HCT116 (cell line): ENCODE measurements at regions not wholly inside any gene's neighbourhood (a gene's known extent, or its start where the extent isn't known, plus 50 kb on each side); places are given as distances from the start of the nearest gene placed in this dataset.

Source experiments
- ATAC-seq: fragments of 200-7000 bp; cut with Tn5 transposase; 2 replicates; pipeline ENCODE4 v1.9.1; 2020; ENCODE audit warnings: mild to moderate bottlenecking, moderate library complexity
- BruUV-seq: library from RNA; stranded (reverse); fragments of 400-500 nt; replicated peaks from 2 replicates; lab custom pipeline; 2021; lab: Mats Ljungman, UMichigan
- CTCF ChIA-PET: fragments of 300-600 bp; sonication (Branson Sonifier 250); formaldehyde crosslinking; loops from one replicate; lab custom pipeline; 2021; ENCODE audit warnings: antibody characterized with exemption; lab: Charles Lee
- POLR2A ChIA-PET: fragments of 300-600, 350-600 bp; sonication (Branson Sonifier 250); formaldehyde crosslinking; loops from one replicate; lab custom pipeline; 2021; ENCODE audit warnings: antibody characterized with exemption; lab: Charles Lee
- RAD21 ChIA-PET, 2 experiments: fragments of 300-600 bp; sonication (Branson Sonifier 250); formaldehyde crosslinking; loops; one replicate each; lab custom pipeline; 2023; ENCODE audit warnings: low total read pairs in 2 of 2; ENCODE audit not compliant: uncharacterized antibody in 2 of 2, unreplicated experiment in 2 of 2, low non-redundant PET in 1 of 2; lab: Charles Lee
- DNase-seq: peaks from one replicate; pipeline ENCODE4 v3.0.0-alpha.2; 2010; ENCODE audit warnings: low read depth, low spot score
- H2AFZ ChIP-seq: fragments of 200-600 bp; shearing (Covaris generic), sonication (generic); 2 replicates; pipeline ENCODE4 v1.6.1; 2017; ENCODE audit warnings: low read depth, mixed run types, mixed read lengths, antibody characterized with exemption, low read length; ENCODE audit not compliant: poor library complexity, severe bottlenecking
- H3K27ac ChIP-seq: 2 replicates; pipeline ENCODE4 v1.5.1; 2012; ENCODE audit warnings: low read depth, low read length
- H3K27me3 ChIP-seq: fragments of 200-600 bp; sonication (generic); 2 replicates; pipeline ENCODE4 v1.6.1; 2016; ENCODE audit warnings: mixed run types, low read length, mixed read lengths; ENCODE audit not compliant: insufficient read depth
- H3K36me3 ChIP-seq, 2 experiments: fragments of 200-500 bp in 1 of 2; fragments of 200-600 bp in 1 of 2; sonication (Bioruptor generic) in 1 of 2; sonication (generic) in 1 of 2; 2 replicates each; pipeline versions ENCODE4 v1.5.1 to v1.6.1; 2014 to 2016; ENCODE audit warnings: low read length in 2 of 2, inconsistent platforms in 1 of 2, mixed read lengths in 1 of 2, mixed run types in 1 of 2; ENCODE audit not compliant: insufficient read depth in 2 of 2, control insufficient read depth in 1 of 2
- H3K4me1 ChIP-seq, 2 experiments: fragments of 200-600 bp in 1 of 2; sonication (generic) in 1 of 2; 2 replicates each; pipeline versions ENCODE4 v1.5.1 to v1.6.1; 2012 to 2017; ENCODE audit warnings: low read length in 2 of 2, inconsistent platforms in 1 of 2, mild to moderate bottlenecking in 1 of 2, mixed read lengths in 1 of 2, mixed run types in 1 of 2, moderate library complexity in 1 of 2; ENCODE audit not compliant: insufficient read depth in 2 of 2, control insufficient read depth in 1 of 2
- H3K4me2 ChIP-seq: fragments of 200-600 bp; sonication (generic); 2 replicates; pipeline ENCODE4 v1.6.1; 2017; ENCODE audit warnings: mixed run types, low read length, mixed read lengths
- H3K4me3 ChIP-seq, 2 experiments: fragments of 200-600 bp in 1 of 2; sonication (generic) in 1 of 2; replicated peaks in 1 of 2; 2 replicates each; pipeline ENCODE4 v1.5.1; 2011 to 2016; ENCODE audit warnings: low read length in 2 of 2, control low read depth in 1 of 2, low read depth in 1 of 2, mild to moderate bottlenecking in 1 of 2, mixed read lengths in 1 of 2, mixed run types in 1 of 2
- H3K79me2 ChIP-seq: fragments of 200-600 bp; sonication (generic); 2 replicates; pipeline ENCODE4 v1.6.1; 2017; ENCODE audit warnings: mild to moderate bottlenecking, mixed run types, low read length, moderate library complexity, mixed read lengths; ENCODE audit not compliant: insufficient read depth
- H3K9ac ChIP-seq: fragments of 200-600 bp; sonication (generic); 2 replicates; pipeline ENCODE4 v1.6.1; 2016; ENCODE audit warnings: low read length, mixed read lengths
- H3K9me2 ChIP-seq: fragments of 200-600 bp; sonication (generic), shearing (Covaris generic); 2 replicates; pipeline ENCODE4 v1.6.1; 2017; ENCODE audit warnings: mixed run types, mild to moderate bottlenecking, moderate library complexity; ENCODE audit not compliant: insufficient read depth
- H3K9me3 ChIP-seq, 2 experiments: fragments of 200-500 bp in 1 of 2; fragments of 200-600 bp in 1 of 2; sonication (Bioruptor generic) in 1 of 2; sonication (generic) in 1 of 2; 2 replicates each; pipeline ENCODE4 v1.6.1; 2014 to 2017; ENCODE audit warnings: low read length in 2 of 2, mixed read lengths in 2 of 2, inconsistent platforms in 1 of 2, low read depth in 1 of 2, mild to moderate bottlenecking in 1 of 2, mixed run types in 1 of 2, moderate library complexity in 1 of 2; ENCODE audit not compliant: control insufficient read depth in 1 of 2, insufficient read depth in 1 of 2
- H4K20me1 ChIP-seq: fragments of 200-600 bp; sonication (generic), shearing (Covaris generic); 2 replicates; pipeline ENCODE4 v1.6.1; 2017; ENCODE audit warnings: mixed run types, mild to moderate bottlenecking, moderate library complexity; ENCODE audit not compliant: insufficient read depth
- CBX3 ChIP-seq: IDR thresholded peaks from 2 replicates; pipeline ENCODE4 v1.6.1; 2012; ENCODE audit warnings: low read depth
- CEBPB ChIP-seq: IDR thresholded peaks from 2 replicates; pipeline ENCODE4 v1.6.1; 2012; ENCODE audit warnings: low read depth
- CTCF ChIP-seq, 3 experiments: fragments of 200-600 bp in 1 of 3; sonication (generic) in 1 of 3; IDR thresholded peaks in 2 of 3; conservative IDR thresholded peaks in 1 of 3; 2 replicates each; pipeline ENCODE4 v1.5.1; 2012 to 2017; ENCODE audit warnings: low read depth in 2 of 3, low read length in 2 of 3, antibody characterized with exemption in 1 of 3, borderline replicate concordance in 1 of 3, control low read depth in 1 of 3, mild to moderate bottlenecking in 1 of 3, mixed read lengths in 1 of 3, mixed run types in 1 of 3, moderate library complexity in 1 of 3; ENCODE audit not compliant: insufficient read depth in 1 of 3
- EGR1 ChIP-seq: IDR thresholded peaks from 2 replicates; pipeline ENCODE4 v1.6.1; 2012; ENCODE audit warnings: low read depth
- ELF1 ChIP-seq: IDR thresholded peaks from 2 replicates; pipeline ENCODE4 v1.6.1; 2012; ENCODE audit warnings: low read depth, borderline replicate concordance
- EZH2 ChIP-seq: fragments of 200-600 bp; sonication (generic); IDR thresholded peaks from 2 replicates; pipeline ENCODE4 v1.6.1; 2017; ENCODE audit warnings: antibody characterized with exemption, mixed run types
- EZH2phosphoT487 ChIP-seq: fragments of 200-600 bp; IDR thresholded peaks from 2 replicates; pipeline ENCODE4 v1.6.1; 2018; ENCODE audit warnings: antibody characterized with exemption, borderline replicate concordance
- FOSL1 ChIP-seq: IDR thresholded peaks from 2 replicates; pipeline ENCODE4 v1.6.1; 2012; ENCODE audit warnings: low read depth
- JUND ChIP-seq: IDR thresholded peaks from 2 replicates; pipeline ENCODE4 v1.6.1; 2012
- POLR2AphosphoS5 ChIP-seq: IDR thresholded peaks from 2 replicates; pipeline ENCODE4 v1.6.1; 2011; ENCODE audit warnings: mild to moderate bottlenecking, low read depth, low read length, moderate library complexity
- RAD21 ChIP-seq: IDR thresholded peaks from 2 replicates; pipeline ENCODE4 v1.6.1; 2012; ENCODE audit warnings: low read depth, mild to moderate bottlenecking
- REST ChIP-seq: IDR thresholded peaks from 2 replicates; pipeline ENCODE4 v1.6.1; 2012; ENCODE audit warnings: low read depth
- SIN3A ChIP-seq: IDR thresholded peaks from 2 replicates; pipeline ENCODE4 v1.6.1; 2012; ENCODE audit warnings: low read depth
- SP1 ChIP-seq: IDR thresholded peaks from 2 replicates; pipeline ENCODE4 v1.6.1; 2012; ENCODE audit warnings: low read depth
- SRF ChIP-seq: IDR thresholded peaks from 2 replicates; pipeline ENCODE4 v1.6.1; 2012; ENCODE audit warnings: low read depth
- TCF7L2 ChIP-seq: IDR thresholded peaks from 2 replicates; pipeline ENCODE4 v1.7.0; 2011; ENCODE audit warnings: borderline replicate concordance, inconsistent platforms; ENCODE audit not compliant: insufficient read depth, insufficient read length; ENCODE audit errors: extremely low read depth
- YY1 ChIP-seq: IDR thresholded peaks from 2 replicates; pipeline ENCODE4 v1.6.1; 2011; ENCODE audit warnings: low read length, low read depth, moderate library complexity, mild to moderate bottlenecking; ENCODE audit not compliant: insufficient replicate concordance; ENCODE audit errors: extremely low read depth
- ZBTB33 ChIP-seq: IDR thresholded peaks from 2 replicates; pipeline ENCODE4 v1.6.1; 2011; ENCODE audit warnings: mild to moderate bottlenecking, low read length, moderate library complexity; ENCODE audit not compliant: insufficient replicate concordance; ENCODE audit errors: extremely low read depth
- ZNF274 ChIP-seq: fragments of 200-500 bp; sonication (Bioruptor generic); IDR thresholded peaks from 2 replicates; pipeline ENCODE4 v1.6.1; 2014; ENCODE audit warnings: mild to moderate bottlenecking, low read depth, low read length, inconsistent platforms
- intact Hi-C: fragments of 100-400 bp; cut with micrococcal nuclease; formaldehyde crosslinking; loops from 2 replicates; pipeline ENCODE4 v1.10.0; 2022

- CTCF ChIA-PET, result no interaction called here
- Histone ChIP-seq H3K4me1 (no peaks in the 10 kb centered on the region), H3K27ac (no peak overlapping the region), H3K9me3 (peaks cover 0 to 27% of the 10 kb centered on the region in 2 experiments; a peak in 2 of 4 replicates), H3K9ac (no peak overlapping the region), H3K36me3 (no peaks in the 10 kb centered on the region), H3K4me3 (no peak overlapping the region), H3K9me2 (no peaks in the 10 kb centered on the region), H3K4me2 (no peak overlapping the region), H4K20me1 (no peaks in the 10 kb centered on the region), H3K27me3 (no peaks in the 10 kb centered on the region), H3K79me2 (no peaks in the 10 kb centered on the region), H2AFZ (no peak overlapping the region)
- no TSS peak for BruUV-seq
- RAD21 ChIA-PET, result no interaction called here
- TF ChIP-seq SRF (no peak), REST (no peak), EGR1 (no peak), CTCF (IDR thresholded peaks at IDR 0.05 in 2 of 3, conservative IDR thresholded peaks at IDR 0.05 in 1 of 3; ENCODE audit: borderline replicate concordance in 1 of 3, insufficient read depth in 1 of 3, low read depth in 2 of 3, low read length in 2 of 3) (no peak), ELF1 (no peak), JUND (no peak), CEBPB (no peak), TCF7L2 (no peak), SP1 (no peak), YY1 (no peak), POLR2AphosphoS5 (no peak), ZNF274 (no peak), FOSL1 (no peak), SIN3A (no peak), ZBTB33 (no peak), EZH2 (no peak), CBX3 (no peak), RAD21 (no peak), EZH2phosphoT487 (no peak)
- intact Hi-C loops, result no loop called here
- ATAC-seq, result no peak
- no peak for DNase-seq
- POLR2A ChIA-PET, result no interaction called here
These were observed 275.3 kb downstream of the TMX3 start for GRCh38 chr18:68439642-68440041.
